ENCODE measurements at regions not wholly inside any gene's neighbourhood (a gene's known extent, or its start where the extent isn't known, plus 50 kb on each side); places are given as distances from the start of the nearest gene placed in this dataset.
A peak's percentile ranks its signal among the peaks of the same experiment; 100 is the strongest.
"Not testable (repeated sequence)": the region's sequence is repeated elsewhere in the genome, so short reads cannot be mapped to it uniquely, and the experiment has no call there.

DNA sequence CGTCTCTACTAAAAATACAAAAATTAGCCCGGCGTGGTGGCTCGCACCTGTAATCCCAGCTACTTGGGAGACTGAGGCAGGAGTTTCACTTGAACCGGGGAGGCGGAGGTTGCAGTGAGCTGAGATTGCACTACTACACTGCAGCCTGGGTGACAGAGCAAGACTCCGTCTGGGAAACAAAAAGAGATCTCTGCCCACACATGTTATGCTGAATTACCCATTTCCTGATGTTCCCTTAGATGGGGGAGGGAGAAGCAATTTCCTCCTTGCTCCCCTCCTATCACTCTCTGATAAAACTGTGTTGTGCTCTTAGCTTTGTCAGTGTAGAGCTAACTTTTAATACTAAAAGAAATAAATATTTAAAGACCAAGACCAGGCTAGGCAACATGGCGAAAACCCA, 102.5 kb downstream of the LARP7 start:
- no peak for DNase-seq
- Mint-ChIP-seq H3K9me3 (no peaks in the 10 kb centered on the region), H3K27me3 (ENCODE audit: insufficient read depth) (no peaks in the 10 kb centered on the region), H3K27ac (peak overlapping the region; percentile 89), H3K4me3 (no peak overlapping the region), H3K4me1 (peaks cover 34% of the 10 kb centered on the region), H3K36me3 (ENCODE audit: low read depth) (peaks cover 36% of the 10 kb centered on the region)
- 95 to 99% methylated on average over 6 to 8 of the region's 8 CpGs for WGBS, 2 experiments (ENCODE audit: insufficient coverage in 1 of 2, insufficient read length in 1 of 2)
- Histone ChIP-seq H3K4me3 (ENCODE audit: low read length) (no peak overlapping the region), H3K4me1 (ENCODE audit: control insufficient read depth, insufficient read depth, low read length) (no peaks in the 10 kb centered on the region), H3K27ac (ENCODE audit: low read depth, low read length) (no peak overlapping the region), H3K9ac (ENCODE audit: extremely low read depth, low read length, poor library complexity, severe bottlenecking) (no peak overlapping the region), H3K27me3 (ENCODE audit: control insufficient read depth, insufficient read depth, low read length, poor library complexity, severe bottlenecking) (no peaks in the 10 kb centered on the region), H3K9me3 (ENCODE audit: control insufficient read depth, low read length) (no peaks in the 10 kb centered on the region), H3K36me3 (ENCODE audit: control insufficient read depth, insufficient read depth, low read length) (no peaks in the 10 kb centered on the region)
- TF ChIP-seq, protein P1, sequence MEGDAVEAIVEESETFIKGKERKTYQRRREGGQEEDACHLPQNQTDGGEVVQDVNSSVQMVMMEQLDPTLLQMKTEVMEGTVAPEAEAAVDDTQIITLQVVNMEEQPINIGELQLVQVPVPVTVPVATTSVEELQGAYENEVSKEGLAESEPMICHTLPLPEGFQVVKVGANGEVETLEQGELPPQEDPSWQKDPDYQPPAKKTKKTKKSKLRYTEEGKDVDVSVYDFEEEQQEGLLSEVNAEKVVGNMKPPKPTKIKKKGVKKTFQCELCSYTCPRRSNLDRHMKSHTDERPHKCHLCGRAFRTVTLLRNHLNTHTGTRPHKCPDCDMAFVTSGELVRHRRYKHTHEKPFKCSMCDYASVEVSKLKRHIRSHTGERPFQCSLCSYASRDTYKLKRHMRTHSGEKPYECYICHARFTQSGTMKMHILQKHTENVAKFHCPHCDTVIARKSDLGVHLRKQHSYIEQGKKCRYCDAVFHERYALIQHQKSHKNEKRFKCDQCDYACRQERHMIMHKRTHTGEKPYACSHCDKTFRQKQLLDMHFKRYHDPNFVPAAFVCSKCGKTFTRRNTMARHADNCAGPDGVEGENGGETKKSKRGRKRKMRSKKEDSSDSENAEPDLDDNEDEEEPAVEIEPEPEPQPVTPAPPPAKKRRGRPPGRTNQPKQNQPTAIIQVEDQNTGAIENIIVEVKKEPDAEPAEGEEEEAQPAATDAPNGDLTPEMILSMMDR (conservative IDR thresholded peaks at IDR 0.05): no peak

DNA sequence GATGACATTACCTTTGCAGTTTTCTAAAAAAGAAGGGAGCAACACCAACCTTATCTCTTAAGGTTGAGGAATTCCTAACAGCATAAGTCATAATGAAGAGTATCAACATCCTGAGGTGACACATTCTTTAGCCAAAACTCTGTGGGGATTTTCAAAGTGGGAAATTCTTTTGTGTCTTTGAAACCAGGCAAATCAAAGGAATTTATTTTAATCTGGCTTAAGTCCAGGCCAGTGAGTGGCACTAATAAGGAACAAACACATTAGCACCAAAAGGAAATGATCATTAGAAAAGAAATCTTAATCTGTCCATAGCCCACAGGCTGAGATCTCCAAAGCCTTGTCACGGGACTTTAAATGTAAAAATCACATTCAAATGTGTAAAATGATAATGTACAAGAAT, 110.1 kb downstream of the LARP7 start:
- Mint-ChIP-seq H3K27ac (peak overlapping the region; percentile 96), H3K9me3 (no peaks in the 10 kb centered on the region), H3K4me3 (peak overlapping the region; percentile 19), H3K4me1 (peaks cover 55% of the 10 kb centered on the region), H3K27me3 (ENCODE audit: insufficient read depth) (no peaks in the 10 kb centered on the region), H3K36me3 (ENCODE audit: low read depth) (peaks cover 37% of the 10 kb centered on the region)
- H3K36me3 ChIP-seq (ENCODE audit: control insufficient read depth, insufficient read depth, low read length): peaks cover 13% of the 10 kb centered on the region
- TF ChIP-seq, protein P1 (conservative IDR thresholded peaks at IDR 0.05): no peak
- peak overlapping the region; percentile 31 for H3K4me3 ChIP-seq (ENCODE audit: low read length)
- H3K27me3 ChIP-seq (ENCODE audit: control insufficient read depth, insufficient read depth, low read length, poor library complexity, severe bottlenecking): no peaks in the 10 kb centered on the region
- peaks cover 19% of the 10 kb centered on the region for H3K4me1 ChIP-seq (ENCODE audit: control insufficient read depth, insufficient read depth, low read length)
- peak; percentile 59 for DNase-seq
- peak overlapping the region; percentile 63 for H3K27ac ChIP-seq (ENCODE audit: low read depth, low read length)
- no peaks in the 10 kb centered on the region for H3K9me3 ChIP-seq (ENCODE audit: control insufficient read depth, low read length)
- WGBS, 2 experiments (ENCODE audit: insufficient coverage in 1 of 2, insufficient read length in 1 of 2): 0% methylated on average over 1 of the region's 1 CpG; no CpG with 5 or more reads in 1 of the 2 experiments
- peak overlapping the region; percentile 70 for H3K9ac ChIP-seq (ENCODE audit: extremely low read depth, low read length, poor library complexity, severe bottlenecking)

GRCh38 chr4:112748352-112748878, 111.5 kb downstream of the LARP7 start:
- no peaks in the 10 kb centered on the region for H3K9me3 Mint-ChIP-seq
- peak; percentile 41 for DNase-seq
- no peak overlapping the region for H3K9ac ChIP-seq (ENCODE audit: extremely low read depth, low read length, poor library complexity, severe bottlenecking)
- TF ChIP-seq, protein P1 (conservative IDR thresholded peaks at IDR 0.05): no peak
- no peaks in the 10 kb centered on the region for H3K27me3 Mint-ChIP-seq (ENCODE audit: insufficient read depth)
- peaks cover 65% of the 10 kb centered on the region for H3K4me1 Mint-ChIP-seq
- peak overlapping the region; percentile 31 for H3K4me3 ChIP-seq (ENCODE audit: low read length)
- peaks cover 46% of the 10 kb centered on the region for H3K36me3 Mint-ChIP-seq (ENCODE audit: low read depth)
- peaks cover 20% of the 10 kb centered on the region for H3K4me1 ChIP-seq (ENCODE audit: control insufficient read depth, insufficient read depth, low read length)
- H3K9me3 ChIP-seq (ENCODE audit: control insufficient read depth, low read length): no peaks in the 10 kb centered on the region
- H3K27ac Mint-ChIP-seq: peak overlapping the region; percentile 96
- no peaks in the 10 kb centered on the region for H3K27me3 ChIP-seq (ENCODE audit: control insufficient read depth, insufficient read depth, low read length, poor library complexity, severe bottlenecking)
- peaks cover 21% of the 10 kb centered on the region for H3K36me3 ChIP-seq (ENCODE audit: control insufficient read depth, insufficient read depth, low read length)
- H3K27ac ChIP-seq (ENCODE audit: low read depth, low read length): no peak overlapping the region
- no peak overlapping the region for H3K4me3 Mint-ChIP-seq

GRCh38 chr4:112750749-112751148, 113.8 kb downstream of the LARP7 start:
- H3K36me3 Mint-ChIP-seq (ENCODE audit: low read depth): peaks cover 47% of the 10 kb centered on the region
- H3K4me3 Mint-ChIP-seq: peak overlapping the region; percentile 11
- peak overlapping the region; percentile 98 for H3K27ac Mint-ChIP-seq
- WGBS, 2 experiments (ENCODE audit: insufficient coverage in 1 of 2, insufficient read length in 1 of 2): 74 to 80% methylated on average over 7 of the region's 7 CpGs
- Histone ChIP-seq H3K36me3 (ENCODE audit: control insufficient read depth, insufficient read depth, low read length) (peaks cover 23% of the 10 kb centered on the region), H3K9ac (ENCODE audit: extremely low read depth, low read length, poor library complexity, severe bottlenecking) (peak overlapping the region; percentile 23), H3K4me1 (ENCODE audit: control insufficient read depth, insufficient read depth, low read length) (peaks cover 20% of the 10 kb centered on the region), H3K4me3 (ENCODE audit: low read length) (peak overlapping the region; percentile 33)
- H3K27me3 ChIP-seq (ENCODE audit: control insufficient read depth, insufficient read depth, low read length, poor library complexity, severe bottlenecking); H3K9me3 Mint-ChIP-seq; H3K9me3 ChIP-seq (ENCODE audit: control insufficient read depth, low read length); H3K27me3 Mint-ChIP-seq (ENCODE audit: insufficient read depth); H3K27ac ChIP-seq (ENCODE audit: low read depth, low read length): not testable (repeated sequence)
- DNase-seq: peak; percentile 66
- peaks cover 71% of the 10 kb centered on the region for H3K4me1 Mint-ChIP-seq

Data from endodermal cell (in vitro differentiated cells).